ENCODE measurements at regions not wholly inside any gene's neighbourhood (a gene's known extent, or its start where the extent isn't known, plus 50 kb on each side); places are given as distances from the start of the nearest gene placed in this dataset.
"Not testable (repeated sequence)": the region's sequence is repeated elsewhere in the genome, so short reads cannot be mapped to it uniquely, and the experiment has no call there.

DNA sequence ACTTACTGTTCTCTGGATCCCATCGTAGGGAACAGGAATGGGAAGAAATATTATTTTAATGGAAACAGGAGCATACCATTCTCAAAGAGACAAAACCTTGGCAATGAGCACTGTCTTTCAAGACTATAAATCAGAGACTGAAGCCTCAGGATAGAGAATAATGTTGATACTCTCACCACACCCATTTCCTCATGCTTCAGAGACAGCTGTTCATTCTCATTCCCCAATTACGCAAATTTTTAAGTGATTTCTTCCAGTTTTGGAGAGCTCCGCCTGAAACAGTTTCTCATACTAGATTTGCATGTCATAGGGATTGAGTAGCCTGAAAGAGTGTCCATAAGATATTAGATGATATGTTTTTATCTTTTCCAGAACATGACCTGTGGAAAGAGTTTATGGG lies 290.5 kb upstream of the RASA1 start:
- no peak for DNase-seq (ENCODE audit: low read depth)

DNA sequence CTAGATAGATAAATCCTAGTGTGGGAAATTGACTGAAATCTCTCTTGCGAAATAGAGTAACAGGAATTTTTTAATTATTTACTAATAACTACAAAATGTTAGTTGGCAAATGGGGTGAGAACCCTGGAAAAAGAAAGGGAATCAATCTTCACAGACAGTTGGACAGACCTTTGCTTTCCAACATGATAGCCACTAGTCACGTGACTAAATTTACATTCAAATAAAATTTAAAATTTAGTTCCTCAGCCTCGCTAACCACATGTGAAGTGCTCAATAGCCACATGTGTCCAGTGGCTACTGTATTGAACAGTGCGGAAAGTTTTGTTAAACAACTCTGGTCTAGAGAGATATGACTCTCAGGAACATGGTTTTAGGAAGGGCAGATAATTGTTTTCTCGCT lies 289.9 kb upstream of the RASA1 start:
- no peak for DNase-seq (ENCODE audit: low read depth)

- no peak for DNase-seq (ENCODE audit: low read depth)
These were observed 287.8 kb upstream of the RASA1 start for GRCh38 chr5:86979811-86980411.

DNA sequence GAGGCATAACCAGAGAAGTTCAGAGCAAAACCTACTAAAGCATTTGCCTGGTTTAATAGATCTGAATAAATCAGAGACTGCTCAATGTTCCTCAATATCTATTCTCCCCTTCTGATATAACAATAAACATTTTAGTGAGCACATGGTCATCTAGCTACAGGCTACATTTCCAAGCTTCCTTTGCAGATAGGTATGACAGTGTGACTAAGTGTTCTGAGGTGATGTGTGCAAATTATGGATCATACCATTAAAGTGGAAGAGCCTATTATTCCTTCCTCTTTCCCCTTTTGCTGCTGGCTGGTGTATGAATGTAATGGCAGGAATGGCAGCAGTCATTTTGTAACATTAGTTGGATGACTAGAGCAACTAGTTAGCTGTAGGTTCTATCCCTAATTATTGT lies 285.8 kb upstream of the RASA1 start:
- DNase-seq (ENCODE audit: low read depth), result no peak

DNA sequence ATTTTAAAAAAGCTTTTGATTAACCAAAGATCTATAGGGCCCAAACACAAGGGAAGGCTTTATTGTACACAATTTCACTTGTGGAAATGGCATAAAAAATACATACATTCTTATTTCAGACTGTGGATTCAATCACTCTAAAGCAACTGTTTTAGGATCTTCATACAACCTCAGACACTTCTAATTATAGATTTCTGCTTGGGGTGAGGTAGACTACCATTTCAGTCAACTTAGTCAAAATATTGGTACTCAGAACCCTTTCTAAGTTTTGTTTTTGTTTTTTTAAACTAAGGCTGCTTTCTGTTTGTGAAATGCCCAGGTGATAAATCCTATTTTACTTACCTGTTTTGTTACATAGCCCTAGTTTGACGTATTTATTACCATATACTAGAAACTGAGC lies 284.5 kb upstream of the RASA1 start:
- DNase-seq (ENCODE audit: low read depth), result no peak

- no peak for DNase-seq (ENCODE audit: low read depth)
These were observed 280.8 kb upstream of the RASA1 start for GRCh38 chr5:86986837-86987236.

DNA sequence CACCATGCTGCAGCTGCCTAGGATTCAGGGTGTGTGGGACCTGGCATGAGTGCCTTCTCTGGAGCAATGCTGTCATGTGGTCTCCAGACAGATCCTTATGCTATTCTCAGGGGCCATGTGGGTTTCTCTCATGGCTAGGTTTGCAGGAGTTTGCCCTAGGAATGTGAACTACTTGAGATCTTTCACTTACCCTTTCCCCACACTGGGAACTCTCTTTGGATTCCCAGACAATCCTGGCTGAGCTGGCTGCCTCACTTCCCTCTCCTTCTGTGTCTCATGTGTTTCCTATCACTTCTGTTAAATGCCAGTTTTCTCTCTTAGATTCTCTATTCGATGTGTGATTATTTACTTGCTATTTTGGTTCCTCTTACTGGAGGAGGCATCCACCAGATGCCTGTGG lies 270.2 kb upstream of the RASA1 start:
- no peak for DNase-seq (ENCODE audit: low read depth)

GRCh38 chr5:86999951-87000350 lies 267.7 kb upstream of the RASA1 start:
- DNase-seq (ENCODE audit: low read depth), result no peak

DNA sequence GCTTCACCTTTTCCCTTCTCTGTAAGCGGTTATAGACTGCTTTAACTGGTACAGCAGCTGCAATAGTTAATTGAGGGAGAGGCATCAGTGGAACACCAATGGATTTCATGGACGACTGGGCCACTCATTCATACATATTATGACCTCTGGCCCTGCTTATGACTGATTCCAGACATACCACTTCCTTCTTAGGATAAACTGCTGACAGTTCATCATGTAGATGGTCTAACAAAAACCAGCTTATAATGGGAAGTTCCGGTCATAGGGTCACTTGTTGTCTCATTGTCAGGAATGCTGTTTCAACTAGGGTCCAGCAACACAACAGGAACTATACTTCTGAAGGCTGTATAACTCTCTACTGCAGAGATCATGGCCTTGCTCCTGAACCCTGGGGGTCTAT lies 265.2 kb upstream of the RASA1 start:
- DNase-seq (ENCODE audit: low read depth), result no peak

DNA sequence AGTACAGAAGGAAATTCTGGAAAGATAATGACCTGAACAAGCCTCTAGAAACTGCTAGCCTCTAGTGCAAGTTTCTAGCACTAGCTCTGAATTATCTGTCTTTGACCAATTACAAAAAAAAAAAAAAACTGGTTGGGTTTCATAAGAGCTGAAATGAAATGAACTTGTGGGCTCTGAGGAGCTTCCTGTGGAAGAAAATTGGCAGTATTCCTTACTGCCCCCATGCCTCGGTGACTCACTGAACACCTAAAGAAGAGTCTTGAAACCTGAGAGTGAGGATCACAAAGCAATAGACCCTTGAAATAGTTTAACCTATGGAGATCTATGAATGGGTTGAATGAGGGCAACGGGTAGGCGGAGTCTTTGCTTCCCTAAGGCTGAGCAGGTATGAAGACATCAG lies 263.6 kb upstream of the RASA1 start:
- DNase-seq (ENCODE audit: low read depth), result no peak

GRCh38 chr5:87007737-87008136 lies 259.9 kb upstream of the RASA1 start:
- no peak for DNase-seq (ENCODE audit: low read depth)

DNA sequence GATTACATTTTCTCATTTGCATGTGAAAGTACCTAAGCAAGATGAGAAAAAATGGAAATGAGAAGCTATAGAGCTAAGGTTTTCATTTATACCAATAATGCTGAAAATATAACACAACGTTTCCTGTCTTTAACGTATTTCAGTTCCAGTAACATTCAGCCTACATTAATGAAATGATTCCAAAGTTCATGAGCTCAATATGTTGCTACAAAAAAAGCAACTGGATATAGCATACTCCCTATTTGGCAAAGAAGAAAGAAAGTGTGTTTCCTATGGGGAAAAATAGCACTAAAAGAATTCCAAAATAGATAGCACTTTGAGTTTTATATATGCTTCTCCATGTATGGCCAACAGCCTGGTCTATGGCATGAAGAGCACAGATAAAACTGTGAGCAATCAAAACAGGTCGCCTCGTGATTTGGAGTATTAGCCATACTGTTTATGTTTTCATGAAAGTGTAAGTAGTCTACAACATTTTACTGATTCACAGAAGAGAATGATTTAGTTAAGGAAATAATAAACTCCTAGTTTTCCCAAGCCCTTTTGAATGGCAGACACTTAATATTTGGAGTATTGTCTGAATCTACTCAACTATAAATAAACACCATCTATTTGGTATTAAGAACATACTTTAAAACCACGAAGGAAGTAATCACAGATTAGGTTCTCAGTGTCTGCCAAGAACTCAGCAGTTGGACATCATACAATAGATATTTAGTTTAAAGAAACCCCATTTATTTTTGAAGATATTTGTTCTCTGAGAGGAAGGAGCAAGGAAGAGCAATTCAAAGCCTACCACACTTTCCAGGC lies 258.7 kb upstream of the RASA1 start:
- no peak for DNase-seq (ENCODE audit: low read depth)

DNA sequence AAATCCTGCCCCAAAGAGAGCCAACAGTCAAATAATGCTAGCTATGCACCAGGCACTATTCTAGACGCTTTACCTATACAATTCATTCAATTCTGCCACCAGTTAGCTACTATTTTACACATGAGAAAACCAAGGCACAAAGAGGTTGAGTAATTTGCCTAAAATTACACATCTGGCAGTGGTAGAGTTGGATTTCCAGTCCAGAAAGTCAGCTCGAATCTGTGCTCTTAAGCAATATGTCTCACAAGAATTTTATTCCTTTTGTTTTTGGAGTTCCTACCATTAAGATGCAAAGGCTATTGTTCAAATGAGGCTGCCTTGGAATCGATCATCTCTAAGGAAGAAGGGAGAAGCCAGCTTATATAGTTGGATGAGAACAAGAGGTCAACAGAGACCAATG lies 256.9 kb upstream of the RASA1 start:
- no peak for DNase-seq (ENCODE audit: low read depth)

- no peak for DNase-seq (ENCODE audit: low read depth)
These were observed 251.8 kb upstream of the RASA1 start for GRCh38 chr5:87015901-87016300.

DNA sequence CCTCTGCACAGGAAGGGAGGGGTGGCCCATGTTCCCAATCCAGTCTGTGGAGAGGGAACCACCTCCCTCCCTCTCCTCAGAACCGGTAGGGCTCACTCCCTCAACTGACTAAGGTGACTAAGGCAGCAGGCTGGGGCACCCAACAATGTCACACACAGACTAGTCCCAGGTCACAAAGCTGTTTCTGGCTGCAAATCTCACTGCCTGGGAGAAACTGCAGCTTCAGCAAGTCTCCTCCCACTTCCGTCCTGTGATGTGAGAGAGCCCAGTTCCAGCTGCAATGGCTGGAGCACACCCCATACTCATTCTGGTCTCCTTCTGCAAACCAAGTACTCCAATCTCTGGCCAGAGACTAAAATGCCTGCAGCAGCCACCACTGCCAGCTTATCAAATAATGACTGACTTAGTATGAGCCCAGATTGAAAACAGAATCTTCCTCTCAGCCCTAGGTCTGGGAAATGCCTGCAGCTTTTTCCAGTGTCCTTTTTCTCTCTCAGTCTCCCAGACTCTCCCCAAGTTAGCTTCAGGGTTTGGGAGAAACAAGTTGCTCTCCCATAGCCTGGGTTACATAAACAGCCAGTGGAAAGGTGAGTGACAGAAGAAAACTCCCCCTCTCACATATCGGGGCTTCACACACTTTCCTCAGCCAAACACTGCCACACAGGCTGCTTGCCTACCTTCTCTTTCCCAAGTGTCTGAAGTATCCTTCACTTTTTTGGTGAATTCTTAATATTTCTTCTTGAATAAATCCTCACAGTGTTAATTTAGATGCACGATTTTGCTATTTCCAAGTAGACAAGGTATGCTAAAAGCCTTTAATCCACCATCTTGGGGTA lies 247.4 kb upstream of the RASA1 start:
- no peak for DNase-seq (ENCODE audit: low read depth)

GRCh38 chr5:87022415-87022814 lies 245.3 kb upstream of the RASA1 start:
- DNase-seq (ENCODE audit: low read depth), result no peak

- DNase-seq (ENCODE audit: low read depth), result no peak
These were observed 240.1 kb upstream of the RASA1 start for GRCh38 chr5:87027570-87027969.

DNA sequence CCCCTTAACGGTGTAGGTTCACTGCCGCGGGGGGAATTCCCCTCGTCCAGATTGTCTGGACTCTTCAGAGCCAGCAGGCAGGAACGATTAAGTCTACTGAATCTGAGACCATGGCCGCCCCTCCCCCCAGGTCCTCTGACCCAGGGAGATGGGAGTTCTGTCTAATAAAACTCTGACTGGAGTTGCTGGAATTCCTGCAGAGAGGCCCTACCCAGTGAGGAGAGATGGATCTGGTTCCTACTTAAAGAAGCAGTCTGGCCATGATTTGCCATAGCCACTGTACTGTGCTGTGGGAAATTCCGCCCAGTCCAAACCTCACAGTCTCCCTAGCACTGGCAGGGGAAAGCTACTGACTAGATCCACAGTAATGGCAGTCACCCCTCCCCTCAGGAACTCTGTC lies 237.7 kb upstream of the RASA1 start:
- no peak for DNase-seq (ENCODE audit: low read depth)

DNA sequence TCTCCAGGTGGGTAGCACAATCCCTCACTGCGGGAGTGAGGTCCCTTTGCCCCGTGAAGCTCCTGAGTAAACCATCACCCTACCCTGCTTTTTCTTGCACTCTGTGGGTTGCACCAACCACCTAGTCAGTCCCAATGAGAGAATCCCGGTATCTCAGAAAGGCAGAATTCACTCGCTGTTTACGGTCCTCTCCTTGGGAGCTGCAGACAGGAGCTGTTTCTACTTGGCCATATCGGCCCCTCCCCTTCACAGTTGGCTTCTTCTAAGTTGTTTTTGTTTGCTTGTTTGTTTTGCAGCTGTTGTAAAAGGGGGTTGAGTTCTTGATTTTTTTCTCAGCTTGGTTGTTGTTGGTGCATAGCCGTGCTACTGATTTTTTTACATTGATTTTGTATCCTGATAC lies 237.0 kb upstream of the RASA1 start:
- DNase-seq (ENCODE audit: low read depth), result no peak

GRCh38 chr5:87034557-87034956 lies 233.1 kb upstream of the RASA1 start:
- no peak for DNase-seq (ENCODE audit: low read depth)

- no peak for DNase-seq (ENCODE audit: low read depth)
These were observed 225.1 kb upstream of the RASA1 start for GRCh38 chr5:87042554-87042953.

- DNase-seq (ENCODE audit: low read depth), result no peak
These were observed 219.5 kb upstream of the RASA1 start for GRCh38 chr5:87048156-87048555.

- DNase-seq (ENCODE audit: low read depth), result not testable (repeated sequence)
These were observed 218.7 kb upstream of the RASA1 start for GRCh38 chr5:87049012-87049411.

Data from CMK (cell line).